ENCODE measurements at regions not wholly inside any gene's neighbourhood (a gene's known extent, or its start where the extent isn't known, plus 50 kb on each side); places are given as distances from the start of the nearest gene placed in this dataset.
A peak's percentile ranks its signal among the peaks of the same experiment; 100 is the strongest.

DNA sequence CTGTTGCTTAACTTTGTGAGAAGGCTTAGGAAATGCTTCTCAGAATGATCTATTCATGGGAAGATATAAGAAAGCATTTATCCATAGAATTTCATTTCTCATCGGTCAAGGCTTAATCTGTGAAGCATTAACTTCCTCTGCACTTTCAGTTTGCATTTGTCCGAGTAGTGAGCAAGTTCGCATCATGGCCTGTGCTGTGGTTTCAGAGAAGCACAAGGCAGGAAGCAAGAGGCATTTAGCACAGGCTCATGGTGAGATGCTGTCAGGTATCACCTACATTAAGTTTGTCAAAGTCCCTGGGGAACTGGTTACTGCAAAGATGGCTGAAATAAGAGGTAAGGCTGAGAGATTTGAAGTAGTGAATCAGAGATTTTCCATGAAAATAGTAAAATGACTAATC lies 244.9 kb downstream of the NAP1L3 start:
- 75 to 86% (median 84%) methylated on average over 3 of the region's 3 CpGs for WGBS, 3 donors
- Histone ChIP-seq H3K9me3 (no peaks in the 10 kb centered on the region), H3K27ac (no peak overlapping the region), H3K27me3 (no peaks in the 10 kb centered on the region), H3K4me3 (no peak overlapping the region), H3K36me3 (no peaks in the 10 kb centered on the region), H3K4me1 (ENCODE audit: insufficient read depth) (no peaks in the 10 kb centered on the region)
- no peak for DNase-seq
- intact Hi-C loops (cut with DNase I), result no loop called here
- no peak for TF ChIP-seq CTCF (IDR thresholded peaks at IDR 0.05)
- TF ChIP-seq POLR2A (IDR thresholded peaks at IDR 0.05), result no peak
- no peak for TF ChIP-seq EP300 (IDR thresholded peaks at IDR 0.05)

GRCh38 chrX:93422693-93423092 lies 250.7 kb downstream of the NAP1L3 start:
- intact Hi-C loops (cut with DNase I), result no loop called here
- DNase-seq, result no peak
- H3K4me1 ChIP-seq (ENCODE audit: insufficient read depth), result no peaks in the 10 kb centered on the region
- WGBS, 3 donors, result 14 to 15% (median 14%) methylated on average over 6 of the region's 6 CpGs
- H3K36me3 ChIP-seq, result no peaks in the 10 kb centered on the region
- no peaks in the 10 kb centered on the region for H3K9me3 ChIP-seq
- TF ChIP-seq CTCF (IDR thresholded peaks at IDR 0.05), result peak in 1 of 3 donors; percentile 23
- TF ChIP-seq EP300 (IDR thresholded peaks at IDR 0.05), result no peak
- no peak for TF ChIP-seq POLR2A (IDR thresholded peaks at IDR 0.05)
- H3K4me3 ChIP-seq, result no peak overlapping the region
- H3K27ac ChIP-seq, result no peak overlapping the region
- H3K27me3 ChIP-seq, result no peaks in the 10 kb centered on the region

DNA sequence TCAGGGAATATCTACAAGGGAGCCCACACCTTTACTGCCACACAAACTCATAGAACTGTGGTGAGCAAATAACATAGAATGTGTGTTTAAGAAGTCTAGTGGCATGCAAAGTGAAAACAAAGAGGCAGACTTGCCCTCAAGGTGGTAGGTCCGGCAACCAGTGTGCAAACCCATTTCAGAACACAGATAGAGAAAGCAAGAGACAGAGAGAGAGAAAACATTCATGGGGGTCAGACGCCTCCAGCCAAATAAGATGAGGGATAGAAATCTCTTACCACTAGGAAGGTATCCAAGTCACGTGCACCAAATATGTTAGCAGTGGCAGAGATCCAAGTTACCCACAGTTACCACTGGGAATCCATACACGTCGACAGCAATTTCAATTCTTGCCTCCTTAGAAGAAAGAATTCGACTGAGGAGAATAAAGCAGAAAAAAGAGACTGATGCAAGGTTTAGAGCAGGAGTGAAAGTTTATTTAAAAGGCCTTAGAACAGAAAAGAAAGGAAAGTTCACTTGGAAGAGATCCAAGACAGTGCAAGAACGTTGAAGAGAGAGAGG lies 252.8 kb downstream of the NAP1L3 start:
- H3K27me3 ChIP-seq, result no peaks in the 10 kb centered on the region
- intact Hi-C loops (cut with DNase I), result no loop called here
- no peak for TF ChIP-seq POLR2A (IDR thresholded peaks at IDR 0.05)
- H3K9me3 ChIP-seq, result no peaks in the 10 kb centered on the region
- no peak overlapping the region for H3K4me3 ChIP-seq
- 37 to 43% (median 40%) methylated on average over 7 of the region's 7 CpGs for WGBS, 3 donors
- H3K27ac ChIP-seq, result no peak overlapping the region
- no peaks in the 10 kb centered on the region for H3K4me1 ChIP-seq (ENCODE audit: insufficient read depth)
- DNase-seq, result no peak
- no peaks in the 10 kb centered on the region for H3K36me3 ChIP-seq

DNA sequence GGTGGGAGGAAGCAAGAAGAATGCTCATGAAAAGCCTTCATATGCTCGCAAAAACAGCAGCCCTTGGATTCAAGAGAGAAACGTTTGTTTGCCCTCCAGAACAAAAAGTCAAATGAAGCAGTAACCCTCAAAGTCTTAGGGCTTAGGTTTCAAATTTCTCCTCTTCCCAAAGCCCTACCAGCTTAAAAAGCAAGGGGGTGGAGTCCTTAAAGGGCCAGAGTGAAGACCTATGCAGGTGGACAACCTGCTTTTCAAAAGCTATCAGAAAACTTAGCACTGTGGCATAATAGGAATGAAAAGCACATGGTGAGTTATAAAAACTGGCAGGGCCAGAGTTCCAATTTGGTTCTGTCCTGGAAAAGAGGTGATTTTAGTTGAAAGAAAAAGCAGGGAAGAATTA lies 253.3 kb downstream of the NAP1L3 start:
- TF ChIP-seq EP300 (IDR thresholded peaks at IDR 0.05) (no peak), CTCF (IDR thresholded peaks at IDR 0.05) (no peak), POLR2A (IDR thresholded peaks at IDR 0.05) (no peak)

GRCh38 chrX:93419642-93420041 lies 253.7 kb downstream of the NAP1L3 start:
- WGBS, 3 donors, result 27 to 35% (median 31%) methylated on average over 1 of the region's 1 CpG
- no peak for DNase-seq
- intact Hi-C loops (cut with DNase I), result no loop called here
- Histone ChIP-seq H3K4me1 (ENCODE audit: insufficient read depth) (no peaks in the 10 kb centered on the region), H3K9me3 (no peaks in the 10 kb centered on the region), H3K27me3 (no peaks in the 10 kb centered on the region), H3K4me3 (no peak overlapping the region), H3K36me3 (no peaks in the 10 kb centered on the region), H3K27ac (no peak overlapping the region)
- TF ChIP-seq POLR2A (IDR thresholded peaks at IDR 0.05) (no peak), CTCF (IDR thresholded peaks at IDR 0.05) (no peak), EP300 (IDR thresholded peaks at IDR 0.05) (no peak)

More for the DNA sequence above, 253.3 kb downstream of the NAP1L3 start:
- no peaks in the 10 kb centered on the region for H3K4me1 ChIP-seq (ENCODE audit: insufficient read depth)
- no peak overlapping the region for H3K27ac ChIP-seq
- no peak for DNase-seq
- no peaks in the 10 kb centered on the region for H3K36me3 ChIP-seq
- no peaks in the 10 kb centered on the region for H3K27me3 ChIP-seq
- 19 to 26% (median 25%) methylated on average over 2 of the region's 2 CpGs for WGBS, 3 donors
- intact Hi-C loops (cut with DNase I), result no loop called here
- H3K9me3 ChIP-seq, result no peaks in the 10 kb centered on the region
- no peak overlapping the region for H3K4me3 ChIP-seq

All from ovary (tissue), 7 donors.